GM12878 (cell line): ENCODE measurements at regions not wholly inside any gene's neighbourhood (a gene's known extent, or its start where the extent isn't known, plus 50 kb on each side); places are given as distances from the start of the nearest gene placed in this dataset.

Experiments used
- ATAC-seq: fragments of 200-7000 bp; cut with Tn5 transposase; 3 replicates; pipeline ENCODE4 v1.9.1; 2020; ENCODE audit warnings: mild to moderate bottlenecking, moderate library complexity
- BruUV-seq: library from RNA; stranded (reverse); fragments of 400-500 nt; replicated peaks from 2 replicates; lab custom pipeline; 2021; lab: Mats Ljungman, UMichigan
- CTCF ChIA-PET: fragments of 300-600 bp; sonication (Branson Sonifier 250); formaldehyde crosslinking; extraction: SDS; loops from one replicate; lab custom pipeline; 2021; ENCODE audit warnings: inconsistent platforms; lab: Yijun Ruan, JAX
- POLR2A ChIA-PET: fragments of 350-600 bp; formaldehyde crosslinking; extraction: SDS; loops from one replicate; lab custom pipeline; 2021; ENCODE audit warnings: inconsistent platforms; lab: Charles Lee
- RAD21 ChIA-PET: fragments of 300-600 bp; sonication (Branson Sonifier 250); formaldehyde crosslinking; loops from one replicate; lab custom pipeline; 2023; ENCODE audit warnings: antibody characterized with exemption; ENCODE audit not compliant: unreplicated experiment; lab: Charles Lee
- SMC1A ChIA-PET: fragments of 300-600 bp; sonication (Branson Sonifier 250); formaldehyde crosslinking; loops from one replicate; lab custom pipeline; 2023; ENCODE audit not compliant: unreplicated experiment, uncharacterized antibody; lab: Charles Lee
- DNase-seq: peaks from one replicate; pipeline ENCODE4 v3.0.0-alpha.2; 2011; ENCODE audit warnings: low read depth, low spot score
- FAIRE-seq: peaks from 3 replicates; lab custom pipeline; 2011; peaks lifted over from hg19 to GRCh38; lab: Jason Lieb, UNC
- H2AFZ ChIP-seq: 2 replicates; pipeline ENCODE4 v1.6.0; 2011; ENCODE audit warnings: low read depth, low read length, control low read depth; ENCODE audit not compliant: control insufficient read depth
- H3K27ac ChIP-seq: 2 replicates; pipeline ENCODE4 v1.5.1; 2011; ENCODE audit warnings: control low read depth; ENCODE audit not compliant: control insufficient read depth, insufficient read depth
- H3K27me3 ChIP-seq, 2 experiments: replicated peaks in 1 of 2; 2 replicates each; pipeline versions ENCODE4 v1.6.0 to v1.6.1; 2011; ENCODE audit warnings: low read length in 1 of 2; ENCODE audit not compliant: control insufficient read depth in 2 of 2, insufficient read depth in 2 of 2
- H3K36me3 ChIP-seq, 2 experiments: 2 replicates each; pipeline ENCODE4 v1.5.1; 2011; ENCODE audit warnings: low read length in 1 of 2; ENCODE audit not compliant: control insufficient read depth in 2 of 2, insufficient read depth in 2 of 2
- H3K4me1 ChIP-seq: 2 replicates; pipeline ENCODE4 v1.6.1; 2011; ENCODE audit warnings: mild to moderate bottlenecking, low read length, moderate library complexity, mixed read lengths; ENCODE audit not compliant: control insufficient read depth, insufficient read depth
- H3K4me2 ChIP-seq: 2 replicates; pipeline ENCODE4 v1.6.0; 2011; ENCODE audit warnings: control low read depth; ENCODE audit not compliant: control insufficient read depth, insufficient read depth
- H3K4me3 ChIP-seq: fragments of 200-600 bp; sonication (generic); 2 replicates; pipeline ENCODE4 v1.5.1; 2016
- H3K79me2 ChIP-seq: 2 replicates; pipeline ENCODE4 v1.6.0; 2011; ENCODE audit warnings: low read length; ENCODE audit not compliant: control insufficient read depth, insufficient read depth
- H3K9ac ChIP-seq: 2 replicates; pipeline ENCODE4 v1.8.0; 2011; ENCODE audit warnings: low read length, control low read depth, mixed read lengths; ENCODE audit not compliant: control insufficient read depth, insufficient read depth
- H3K9me3 ChIP-seq: replicated peaks from 3 replicates; pipeline ENCODE4 v1.5.1; 2011; ENCODE audit warnings: mild to moderate bottlenecking, low read length; ENCODE audit not compliant: control insufficient read depth, insufficient read depth
- H4K20me1 ChIP-seq: 2 replicates; pipeline ENCODE4 v1.6.0; 2011; ENCODE audit not compliant: control insufficient read depth, insufficient read depth
- CBX5 ChIP-seq: sonication (generic); IDR thresholded peaks from 2 replicates; pipeline ENCODE4 v1.6.1; 2016; ENCODE audit warnings: low read depth, moderate library complexity, mild to moderate bottlenecking, inconsistent platforms
- CTCF ChIP-seq, 3 experiments: IDR thresholded peaks in 2 of 3; conservative IDR thresholded peaks in 1 of 3; 2 replicates each; pipeline ENCODE4 v1.5.1; 2011; ENCODE audit warnings: low read depth in 3 of 3, low read length in 3 of 3, mild to moderate bottlenecking in 3 of 3, control low read depth in 2 of 3, moderate library complexity in 2 of 3, inconsistent platforms in 1 of 3, mixed read lengths in 1 of 3; ENCODE audit not compliant: control insufficient read depth in 2 of 3, insufficient read depth in 1 of 3; ENCODE audit errors: extremely low read depth in 1 of 3
- NRF1 ChIP-seq: conservative IDR thresholded peaks from 2 replicates; pipeline ENCODE4 v1.6.1; 2011; ENCODE audit warnings: mild to moderate bottlenecking, low read depth, low read length, improper control_type of control experiment
- POLR2AphosphoS2 ChIP-seq: IDR thresholded peaks from 2 replicates; pipeline ENCODE4 v1.6.1; 2011; ENCODE audit warnings: low read depth, mild to moderate bottlenecking, low read length, improper control_type of control experiment, moderate library complexity
- WRNIP1 ChIP-seq: IDR thresholded peaks from 2 replicates; pipeline ENCODE4 v1.6.1; 2011; ENCODE audit warnings: low read depth, low read length, improper control_type of control experiment, borderline replicate concordance
- WGBS: methylation state at CpG from one replicate; pipeline ENCODE4 v1.1.6; 2016; ENCODE audit warnings: low lambda C conversion rate; ENCODE audit not compliant: insufficient replicate concordance, insufficient coverage; ENCODE audit errors: missing lambda C conversion rate; 5-methylcytosine and 5-hydroxymethylcytosine counted together
- in situ Hi-C: fragments of 300-500 bp; cut with MboI; formaldehyde crosslinking; loops from 9 replicates; pipeline ENCODE4 v1.14.3; 2018; ENCODE audit warnings: mixed read lengths
- intact Hi-C: fragments of 100-400 bp; cut with micrococcal nuclease; formaldehyde crosslinking; loops from one replicate; pipeline ENCODE4 v1.14.2; 2022; ENCODE audit not compliant: unreplicated experiment

- H3K4me3 ChIP-seq = no peak overlapping the region
- H3K36me3 ChIP-seq = no peaks in the 10 kb centered on the region
- H2AFZ ChIP-seq = no peak overlapping the region
- no peaks in the 10 kb centered on the region for H4K20me1 ChIP-seq
- SMC1A ChIA-PET = no interaction called here
- FAIRE-seq = no peak
- no peak overlapping the region for H3K9ac ChIP-seq
- no peak for DNase-seq
- H3K9me3 ChIP-seq = no peaks in the 10 kb centered on the region
- BruUV-seq = no TSS peak
- WGBS = 9% methylated on average over 1 of the region's 1 CpG
- intact Hi-C loops (no loop called here), in situ Hi-C loops (no loop called here)
- TF ChIP-seq CTCF (IDR thresholded peaks at IDR 0.05 in 2 of 3, conservative IDR thresholded peaks at IDR 0.05 in 1 of 3; ENCODE audit: control insufficient read depth in 2 of 3, extremely low read depth in 1 of 3, insufficient read depth in 1 of 3, low read depth in 3 of 3, low read length in 3 of 3) (peak in 2 of 3 experiments; percentile 4 to 18; a peak in 2 of 6 replicates), POLR2AphosphoS2 (no peak)
- no peaks in the 10 kb centered on the region for H3K4me1 ChIP-seq
- no peaks in the 10 kb centered on the region for H3K79me2 ChIP-seq
- CTCF ChIA-PET = interaction anchor here (1.0 to 6.3 kb wide), 2 partner anchors 13 to 16 kb away, joined by 3 to 53 read pairs; no protein-coding TSS in a partner anchor
- POLR2A ChIA-PET = no interaction called here
- H3K27ac ChIP-seq = no peak overlapping the region
- no peak overlapping the region for H3K4me2 ChIP-seq
- no peaks in the 10 kb centered on the region for H3K27me3 ChIP-seq
- RAD21 ChIA-PET = interaction anchor here (0.6 to 1.4 kb wide), 3 partner anchors 13 to 626 kb away, joined by 3 to 5 read pairs (median 4); no protein-coding TSS in a partner anchor
- no peak for ATAC-seq
Measured at GRCh38 chr2:205934443-205934842, 151.5 kb downstream of the INO80D start.

DNA sequence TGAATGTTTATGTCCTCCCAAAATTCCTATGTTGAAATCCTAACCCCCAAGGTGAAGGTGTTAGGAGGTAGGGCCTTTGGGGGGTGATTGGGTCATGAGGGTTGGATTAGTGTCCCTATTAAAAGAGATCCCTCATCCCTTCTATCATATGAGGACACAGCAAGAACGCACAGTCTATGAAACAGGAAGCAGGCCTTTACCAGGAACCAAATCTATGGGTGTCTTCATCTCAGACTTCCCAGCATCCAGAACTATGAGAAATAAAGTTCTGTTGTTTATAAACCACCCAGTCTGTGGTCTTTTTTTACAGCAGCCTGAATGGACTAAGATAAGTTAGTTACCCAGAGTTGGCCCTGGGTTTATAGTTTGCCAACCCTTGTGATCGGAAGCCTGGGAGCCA lies 153.1 kb downstream of the INO80D start:
- TF ChIP-seq WRNIP1 = no peak
- no peak for TF ChIP-seq CBX5
- TF ChIP-seq NRF1 = no peak
- TF ChIP-seq, all 136 proteins: peak for 0
- Histone ChIP-seq H3K36me3 (no peaks in the 10 kb centered on the region), H2AFZ (no peak overlapping the region), H3K27me3 (no peaks in the 10 kb centered on the region), H4K20me1 (no peaks in the 10 kb centered on the region), H3K79me2 (no peaks in the 10 kb centered on the region), H3K4me2 (no peak overlapping the region), H3K9ac (no peak overlapping the region), H3K4me1 (no peaks in the 10 kb centered on the region), H3K9me3 (no peaks in the 10 kb centered on the region), H3K4me3 (no peak overlapping the region), H3K27ac (no peak overlapping the region)
- RAD21 ChIA-PET = no interaction called here
- intact Hi-C loops = no loop called here
- FAIRE-seq (no peak), DNase-seq (no peak), ATAC-seq (no peak)
- SMC1A ChIA-PET = no interaction called here
- in situ Hi-C loops = no loop called here
- POLR2A ChIA-PET = no interaction called here
- CTCF ChIA-PET = no interaction called here
- WGBS = 79% methylated on average over 2 of the region's 2 CpGs
- BruUV-seq = no TSS peak
